ENCODE measurements at regions not wholly inside any gene's neighbourhood (a gene's known extent, or its start where the extent isn't known, plus 50 kb on each side); places are given as distances from the start of the nearest gene placed in this dataset.

GRCh38 chr3:11948331-11948730 is 55.9 kb upstream of the SYN2 start:
- no peaks in the 10 kb centered on the region for H3K4me1 Mint-ChIP-seq
- 82 to 100% methylated on average over 3 of the region's 3 CpGs for WGBS, 2 experiments (ENCODE audit: insufficient coverage in 1 of 2, insufficient read length in 1 of 2)

GRCh38 chr3:11948866-11949265 is 55.3 kb upstream of the SYN2 start:
- Histone ChIP-seq H3K9ac (ENCODE audit: extremely low read depth, low read length, poor library complexity, severe bottlenecking) (no peak overlapping the region), H3K9me3 (ENCODE audit: control insufficient read depth, low read length) (no peaks in the 10 kb centered on the region), H3K4me1 (ENCODE audit: control insufficient read depth, insufficient read depth, low read length) (no peaks in the 10 kb centered on the region), H3K36me3 (ENCODE audit: control insufficient read depth, insufficient read depth, low read length) (no peaks in the 10 kb centered on the region), H3K27ac (ENCODE audit: low read depth, low read length) (no peak overlapping the region), H3K4me3 (ENCODE audit: low read length) (no peak overlapping the region), H3K27me3 (ENCODE audit: control insufficient read depth, insufficient read depth, low read length, poor library complexity, severe bottlenecking) (no peaks in the 10 kb centered on the region)
- peaks cover 5% of the 10 kb centered on the region for H3K27me3 Mint-ChIP-seq (ENCODE audit: insufficient read depth)
- H3K4me3 Mint-ChIP-seq: no peak overlapping the region
- DNase-seq: no peak
- no peaks in the 10 kb centered on the region for H3K36me3 Mint-ChIP-seq (ENCODE audit: low read depth)
- no peak overlapping the region for H3K27ac Mint-ChIP-seq
- TF ChIP-seq CTCF (conservative IDR thresholded peaks at IDR 0.05): no peak
- H3K9me3 Mint-ChIP-seq: no peaks in the 10 kb centered on the region
- H3K4me1 Mint-ChIP-seq: no peaks in the 10 kb centered on the region

More at GRCh38 chr3:11948331-11948730, 55.9 kb upstream of the SYN2 start:
- H3K4me3 Mint-ChIP-seq: no peak overlapping the region
- no peak overlapping the region for H3K27ac Mint-ChIP-seq
- no peaks in the 10 kb centered on the region for H3K9me3 Mint-ChIP-seq
- no peaks in the 10 kb centered on the region for H3K27me3 ChIP-seq (ENCODE audit: control insufficient read depth, insufficient read depth, low read length, poor library complexity, severe bottlenecking)
- no peaks in the 10 kb centered on the region for H3K36me3 ChIP-seq (ENCODE audit: control insufficient read depth, insufficient read depth, low read length)
- no peak for TF ChIP-seq CTCF (conservative IDR thresholded peaks at IDR 0.05)
- no peak overlapping the region for H3K27ac ChIP-seq (ENCODE audit: low read depth, low read length)
- H3K9me3 ChIP-seq (ENCODE audit: control insufficient read depth, low read length): no peaks in the 10 kb centered on the region
- no peak overlapping the region for H3K4me3 ChIP-seq (ENCODE audit: low read length)
- no peaks in the 10 kb centered on the region for H3K36me3 Mint-ChIP-seq (ENCODE audit: low read depth)
- H3K27me3 Mint-ChIP-seq (ENCODE audit: insufficient read depth): peaks cover 5% of the 10 kb centered on the region
- DNase-seq: no peak
- H3K9ac ChIP-seq (ENCODE audit: extremely low read depth, low read length, poor library complexity, severe bottlenecking): no peak overlapping the region
- H3K4me1 ChIP-seq (ENCODE audit: control insufficient read depth, insufficient read depth, low read length): no peaks in the 10 kb centered on the region

GRCh38 chr3:11949351-11949750 is 54.8 kb upstream of the SYN2 start:
- WGBS, 2 experiments (ENCODE audit: insufficient coverage in 1 of 2, insufficient read length in 1 of 2): 92 to 97% methylated on average over 3 of the region's 3 CpGs
- no peaks in the 10 kb centered on the region for H3K4me1 ChIP-seq (ENCODE audit: control insufficient read depth, insufficient read depth, low read length)
- H3K4me1 Mint-ChIP-seq: no peaks in the 10 kb centered on the region
- H3K9me3 ChIP-seq (ENCODE audit: control insufficient read depth, low read length): no peaks in the 10 kb centered on the region
- no peak overlapping the region for H3K4me3 ChIP-seq (ENCODE audit: low read length)
- no peak overlapping the region for H3K9ac ChIP-seq (ENCODE audit: extremely low read depth, low read length, poor library complexity, severe bottlenecking)
- H3K27me3 Mint-ChIP-seq (ENCODE audit: insufficient read depth): peaks cover 5% of the 10 kb centered on the region
- DNase-seq: no peak
- no peak for TF ChIP-seq CTCF (conservative IDR thresholded peaks at IDR 0.05)
- no peaks in the 10 kb centered on the region for H3K36me3 ChIP-seq (ENCODE audit: control insufficient read depth, insufficient read depth, low read length)
- no peaks in the 10 kb centered on the region for H3K9me3 Mint-ChIP-seq
- no peak overlapping the region for H3K27ac ChIP-seq (ENCODE audit: low read depth, low read length)
- H3K36me3 Mint-ChIP-seq (ENCODE audit: low read depth): no peaks in the 10 kb centered on the region
- no peak overlapping the region for H3K27ac Mint-ChIP-seq
- H3K27me3 ChIP-seq (ENCODE audit: control insufficient read depth, insufficient read depth, low read length, poor library complexity, severe bottlenecking): no peaks in the 10 kb centered on the region
- H3K4me3 Mint-ChIP-seq: no peak overlapping the region
